ENCODE measurements at regions not wholly inside any gene's neighbourhood (a gene's known extent, or its start where the extent isn't known, plus 50 kb on each side); places are given as distances from the start of the nearest gene placed in this dataset.
"Not testable (repeated sequence)": the region's sequence is repeated elsewhere in the genome, so short reads cannot be mapped to it uniquely, and the experiment has no call there.

DNA sequence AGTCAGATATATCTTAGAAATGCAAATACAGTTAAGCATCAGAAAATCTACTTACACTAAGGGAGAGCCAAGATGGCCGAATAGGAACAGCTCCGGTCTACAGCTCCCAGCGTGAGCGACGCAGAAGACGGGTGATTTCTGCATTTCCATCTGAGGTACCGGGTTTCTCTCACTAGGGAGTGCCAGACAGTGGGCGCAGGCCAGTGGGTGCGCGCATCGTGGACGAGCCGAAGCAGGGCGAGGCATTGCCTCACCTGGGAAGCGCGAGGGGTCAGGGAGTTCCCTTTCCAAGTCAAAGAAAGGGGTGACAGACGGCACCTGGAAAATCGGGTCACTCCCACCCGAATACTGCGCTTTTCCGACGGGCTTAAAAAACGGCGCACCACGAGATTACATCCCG lies 524.8 kb upstream of the ADAMTS16 start:
- TF ChIP-seq EZH2 (optimal IDR thresholded peaks at IDR 0.05; ENCODE audit: low read depth, low read length), result not testable (repeated sequence)
- TF ChIP-seq, protein P1, sequence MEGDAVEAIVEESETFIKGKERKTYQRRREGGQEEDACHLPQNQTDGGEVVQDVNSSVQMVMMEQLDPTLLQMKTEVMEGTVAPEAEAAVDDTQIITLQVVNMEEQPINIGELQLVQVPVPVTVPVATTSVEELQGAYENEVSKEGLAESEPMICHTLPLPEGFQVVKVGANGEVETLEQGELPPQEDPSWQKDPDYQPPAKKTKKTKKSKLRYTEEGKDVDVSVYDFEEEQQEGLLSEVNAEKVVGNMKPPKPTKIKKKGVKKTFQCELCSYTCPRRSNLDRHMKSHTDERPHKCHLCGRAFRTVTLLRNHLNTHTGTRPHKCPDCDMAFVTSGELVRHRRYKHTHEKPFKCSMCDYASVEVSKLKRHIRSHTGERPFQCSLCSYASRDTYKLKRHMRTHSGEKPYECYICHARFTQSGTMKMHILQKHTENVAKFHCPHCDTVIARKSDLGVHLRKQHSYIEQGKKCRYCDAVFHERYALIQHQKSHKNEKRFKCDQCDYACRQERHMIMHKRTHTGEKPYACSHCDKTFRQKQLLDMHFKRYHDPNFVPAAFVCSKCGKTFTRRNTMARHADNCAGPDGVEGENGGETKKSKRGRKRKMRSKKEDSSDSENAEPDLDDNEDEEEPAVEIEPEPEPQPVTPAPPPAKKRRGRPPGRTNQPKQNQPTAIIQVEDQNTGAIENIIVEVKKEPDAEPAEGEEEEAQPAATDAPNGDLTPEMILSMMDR (IDR thresholded peaks at IDR 0.05; ENCODE audit: low read length), result not testable (repeated sequence)

Measured in MM.1S (cell line).